ENCODE measurements at regions not wholly inside any gene's neighbourhood (a gene's known extent, or its start where the extent isn't known, plus 50 kb on each side); places are given as distances from the start of the nearest gene placed in this dataset.
"Not testable (repeated sequence)": the region's sequence is repeated elsewhere in the genome, so short reads cannot be mapped to it uniquely, and the experiment has no call there.

DNA sequence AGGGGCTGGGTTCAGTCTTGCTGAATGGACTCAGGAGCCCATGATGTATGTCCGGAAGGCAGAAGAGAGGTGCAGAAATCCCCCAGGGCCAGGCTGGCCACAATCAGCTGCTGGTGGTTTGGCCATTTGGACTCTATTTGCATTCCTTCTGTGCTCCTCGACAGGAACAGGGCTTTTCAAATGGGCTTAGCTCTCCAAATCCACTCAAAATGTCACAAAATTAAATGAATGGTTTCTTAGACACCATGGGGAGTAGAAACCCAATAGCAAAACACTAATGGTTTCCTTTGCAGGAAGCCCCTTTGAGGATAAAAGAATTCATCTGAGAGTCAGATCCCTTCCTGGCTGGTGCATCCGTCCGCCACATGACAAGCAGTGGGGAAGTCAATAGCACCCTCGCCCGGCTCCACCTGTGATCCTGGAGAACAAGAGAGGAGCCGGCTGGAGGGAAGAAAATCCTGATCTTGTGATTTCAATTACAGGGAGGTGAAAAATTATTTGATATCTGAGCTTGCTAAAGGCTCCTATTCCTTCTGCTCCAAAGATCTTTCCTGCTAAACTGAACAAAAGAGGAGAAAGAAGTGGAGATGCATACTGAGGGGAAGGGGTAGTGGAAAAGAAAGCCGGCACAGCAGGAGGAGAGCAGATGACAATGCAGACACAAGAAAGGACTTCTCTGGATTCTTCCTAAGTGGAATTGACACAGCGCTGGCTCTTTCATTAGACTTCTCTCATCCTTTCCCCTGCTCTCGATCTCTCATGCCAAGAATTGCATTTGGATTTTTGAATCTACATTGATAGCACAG lies 190.7 kb downstream of the C7orf25 start:
- H3K27ac Mint-ChIP-seq, result no peak overlapping the region
- no peak overlapping the region for H3K4me3 Mint-ChIP-seq
- H3K4me1 Mint-ChIP-seq, result no peaks in the 10 kb centered on the region
- H3K36me3 Mint-ChIP-seq, result no peaks in the 10 kb centered on the region
- no peak for DNase-seq
- H3K27me3 Mint-ChIP-seq, result peaks cover 20% of the 10 kb centered on the region
- H3K9me3 Mint-ChIP-seq, result peaks cover 2% of the 10 kb centered on the region

- Mint-ChIP-seq H3K4me1 (no peaks in the 10 kb centered on the region), H3K27ac (no peak overlapping the region), H3K4me3 (no peak overlapping the region), H3K9me3 (peaks cover 2% of the 10 kb centered on the region), H3K36me3 (no peaks in the 10 kb centered on the region), H3K27me3 (peaks cover 17% of the 10 kb centered on the region)
- DNase-seq, result no peak
Observed at GRCh38 chr7:42720012-42720411, 191.9 kb downstream of the C7orf25 start.

GRCh38 chr7:42718466-42718865 lies 193.4 kb downstream of the C7orf25 start:
- H3K9me3 Mint-ChIP-seq, H3K36me3 Mint-ChIP-seq, H3K27ac Mint-ChIP-seq, DNase-seq, H3K4me1 Mint-ChIP-seq, H3K4me3 Mint-ChIP-seq: not testable (repeated sequence)
- peaks cover 17% of the 10 kb centered on the region for H3K27me3 Mint-ChIP-seq

GRCh38 chr7:42714356-42714755 lies 197.5 kb downstream of the C7orf25 start:
- Mint-ChIP-seq H3K4me1 (no peaks in the 10 kb centered on the region), H3K27me3 (peaks cover 11% of the 10 kb centered on the region), H3K9me3 (peaks cover 2% of the 10 kb centered on the region), H3K27ac (no peak overlapping the region), H3K4me3 (no peak overlapping the region), H3K36me3 (no peaks in the 10 kb centered on the region)
- DNase-seq, result no peak

GRCh38 chr7:42709284-42709683 lies 202.6 kb downstream of the C7orf25 start:
- no peak for DNase-seq
- H3K4me1 Mint-ChIP-seq, result no peaks in the 10 kb centered on the region
- peaks cover 1% of the 10 kb centered on the region for H3K9me3 Mint-ChIP-seq
- no peaks in the 10 kb centered on the region for H3K27me3 Mint-ChIP-seq
- no peak overlapping the region for H3K27ac Mint-ChIP-seq
- no peak overlapping the region for H3K4me3 Mint-ChIP-seq
- no peaks in the 10 kb centered on the region for H3K36me3 Mint-ChIP-seq

DNA sequence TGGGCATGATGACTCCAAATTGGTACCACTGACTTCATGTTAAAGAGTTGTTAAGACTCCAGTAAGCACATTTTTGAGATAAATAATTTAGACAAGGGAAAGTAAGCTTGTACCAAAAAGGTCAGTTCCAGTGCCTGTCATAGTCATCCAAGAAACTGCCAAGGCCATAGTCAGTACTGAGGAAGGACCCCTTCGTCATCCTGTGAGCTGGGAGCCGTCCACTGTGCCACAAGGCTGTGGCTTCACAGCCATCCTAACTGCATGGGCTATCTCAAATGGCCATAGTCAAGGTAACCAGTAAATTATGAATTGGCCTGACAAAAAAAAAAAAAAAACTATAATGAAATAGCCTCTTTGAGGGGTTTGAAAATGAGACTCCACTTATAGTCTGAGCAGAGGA lies 207.2 kb downstream of the C7orf25 start:
- Mint-ChIP-seq H3K36me3 (no peaks in the 10 kb centered on the region), H3K27me3 (no peaks in the 10 kb centered on the region), H3K4me1 (no peaks in the 10 kb centered on the region), H3K27ac (no peak overlapping the region), H3K4me3 (no peak overlapping the region), H3K9me3 (peaks cover 1% of the 10 kb centered on the region)
- no peak for DNase-seq

- Mint-ChIP-seq H3K4me3 (no peak overlapping the region), H3K27ac (no peak overlapping the region), H3K27me3 (no peaks in the 10 kb centered on the region), H3K9me3 (no peaks in the 10 kb centered on the region), H3K36me3 (no peaks in the 10 kb centered on the region), H3K4me1 (no peaks in the 10 kb centered on the region)
- DNase-seq, result no peak
Observed at GRCh38 chr7:42702647-42703046, 209.2 kb downstream of the C7orf25 start.

- no peaks in the 10 kb centered on the region for H3K9me3 Mint-ChIP-seq
- no peak overlapping the region for H3K4me3 Mint-ChIP-seq
- H3K27ac Mint-ChIP-seq, result no peak overlapping the region
- no peaks in the 10 kb centered on the region for H3K4me1 Mint-ChIP-seq
- H3K27me3 Mint-ChIP-seq, result no peaks in the 10 kb centered on the region
- no peaks in the 10 kb centered on the region for H3K36me3 Mint-ChIP-seq
- no peak for DNase-seq
Observed at GRCh38 chr7:42700406-42701327, 211.2 kb downstream of the C7orf25 start.

DNA sequence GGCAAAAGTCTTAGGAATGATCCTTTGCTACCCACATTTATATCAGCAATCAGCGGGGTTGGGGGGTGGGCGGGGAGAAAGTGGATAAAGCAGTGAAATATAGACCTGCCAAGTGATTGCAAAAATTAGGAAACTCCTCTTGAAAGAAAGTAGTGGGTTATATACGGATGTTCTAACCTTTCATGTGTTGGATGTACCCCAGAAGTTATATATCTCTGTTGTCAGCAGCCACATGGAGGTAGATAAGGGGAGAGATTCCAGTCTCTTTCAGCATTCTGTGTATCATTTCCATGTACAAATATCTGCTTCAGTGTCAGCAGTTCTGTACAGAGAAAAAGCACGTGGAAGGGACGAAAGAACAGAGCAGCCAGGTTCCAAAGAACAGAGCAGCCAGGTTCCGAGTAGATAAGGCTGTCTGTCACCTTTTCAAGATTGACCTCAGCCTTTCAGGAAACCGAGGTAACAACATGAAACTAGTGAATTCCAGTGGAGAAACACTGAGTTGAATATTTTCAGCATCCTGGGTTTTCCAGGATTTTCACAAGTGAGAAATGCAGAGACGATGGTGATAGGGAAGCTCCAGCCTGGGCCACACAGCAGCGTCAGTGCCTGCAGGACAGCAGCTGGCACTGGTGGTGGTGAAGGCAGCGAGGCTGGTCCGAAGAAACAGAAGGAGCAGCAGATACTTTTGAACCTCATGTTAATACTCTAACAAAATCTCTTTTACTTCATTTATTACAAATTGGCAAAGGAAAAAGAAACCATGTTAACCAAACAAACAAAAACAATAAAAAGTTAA lies 212.3 kb downstream of the C7orf25 start:
- Mint-ChIP-seq H3K4me3 (no peak overlapping the region), H3K36me3 (no peaks in the 10 kb centered on the region), H3K9me3 (no peaks in the 10 kb centered on the region), H3K27ac (no peak overlapping the region), H3K27me3 (no peaks in the 10 kb centered on the region), H3K4me1 (no peaks in the 10 kb centered on the region)
- no peak for DNase-seq

GRCh38 chr7:42698600-42699374 lies 213.1 kb downstream of the C7orf25 start:
- Mint-ChIP-seq H3K9me3 (no peaks in the 10 kb centered on the region), H3K27ac (no peak overlapping the region), H3K4me3 (no peak overlapping the region), H3K4me1 (no peaks in the 10 kb centered on the region), H3K36me3 (no peaks in the 10 kb centered on the region), H3K27me3 (no peaks in the 10 kb centered on the region)
- no peak for DNase-seq

GRCh38 chr7:42694894-42695507 lies 216.9 kb downstream of the C7orf25 start:
- H3K36me3 Mint-ChIP-seq, result no peaks in the 10 kb centered on the region
- no peak for DNase-seq
- H3K4me3 Mint-ChIP-seq, result no peak overlapping the region
- H3K4me1 Mint-ChIP-seq, result no peaks in the 10 kb centered on the region
- no peaks in the 10 kb centered on the region for H3K9me3 Mint-ChIP-seq
- no peaks in the 10 kb centered on the region for H3K27me3 Mint-ChIP-seq
- no peak overlapping the region for H3K27ac Mint-ChIP-seq

DNA sequence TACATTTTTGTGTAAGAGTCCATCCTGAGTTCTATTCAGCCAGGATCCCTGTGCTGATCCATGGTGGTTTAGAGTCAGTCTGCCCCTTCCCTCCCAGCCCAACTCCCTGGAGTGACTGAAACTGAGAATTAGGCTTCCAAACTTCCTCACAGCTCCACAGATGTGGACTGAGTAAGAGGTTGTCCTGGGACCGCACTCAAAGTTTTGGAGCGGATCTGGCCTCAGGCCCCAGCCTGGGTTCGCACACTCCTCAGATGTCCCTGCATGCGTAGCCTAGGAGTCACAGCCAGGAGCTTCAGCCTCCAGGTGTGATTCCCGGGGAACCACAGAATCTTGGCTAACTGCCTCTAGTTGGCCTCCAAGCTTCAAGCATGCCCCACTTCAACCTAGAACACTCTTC lies 218.1 kb downstream of the C7orf25 start:
- Mint-ChIP-seq H3K27ac (no peak overlapping the region), H3K36me3 (no peaks in the 10 kb centered on the region), H3K9me3 (no peaks in the 10 kb centered on the region), H3K27me3 (no peaks in the 10 kb centered on the region), H3K4me3 (no peak overlapping the region), H3K4me1 (no peaks in the 10 kb centered on the region)
- DNase-seq, result no peak

GRCh38 chr7:42692621-42693020 lies 219.2 kb downstream of the C7orf25 start:
- Mint-ChIP-seq H3K36me3 (no peaks in the 10 kb centered on the region), H3K4me1 (no peaks in the 10 kb centered on the region), H3K9me3 (no peaks in the 10 kb centered on the region), H3K4me3 (no peak overlapping the region), H3K27me3 (no peaks in the 10 kb centered on the region), H3K27ac (no peak overlapping the region)
- DNase-seq, result no peak
